Muscle layer of duodenum (tissue), 2 donors: ENCODE measurements at regions not wholly inside any gene's neighbourhood (a gene's known extent, or its start where the extent isn't known, plus 50 kb on each side); places are given as distances from the start of the nearest gene placed in this dataset.

Source experiments
- H3K27ac ChIP-seq: one replicate; pipeline ENCODE4 v1.7.0; 2013; ENCODE audit warnings: mild to moderate bottlenecking, low read length
- H3K27me3 ChIP-seq: one replicate; pipeline ENCODE4 v1.7.0; 2013; ENCODE audit warnings: low read depth, mild to moderate bottlenecking, control low read depth, low read length
- H3K36me3 ChIP-seq, 2 donors: one replicate each; pipeline ENCODE4 v1.7.0; 2013; ENCODE audit warnings: low read length in 2 of 2, control low read depth in 1 of 2, mild to moderate bottlenecking in 1 of 2; ENCODE audit not compliant: insufficient read depth in 2 of 2, control insufficient read depth in 1 of 2
- H3K4me1 ChIP-seq, 2 donors: one replicate each; pipeline ENCODE4 v1.7.0; 2013; ENCODE audit warnings: low read length in 2 of 2, mild to moderate bottlenecking in 2 of 2, control low read depth in 1 of 2, moderate library complexity in 1 of 2; ENCODE audit not compliant: insufficient read depth in 2 of 2, control insufficient read depth in 1 of 2
- H3K4me3 ChIP-seq, 2 donors: one replicate each; pipeline ENCODE4 v1.7.0; 2013; ENCODE audit warnings: low read length in 2 of 2, low read depth in 1 of 2, mild to moderate bottlenecking in 1 of 2
- H3K9me3 ChIP-seq, 2 donors: one replicate each; pipeline ENCODE4 v1.7.0; 2013; ENCODE audit warnings: low read length in 2 of 2, control low read depth in 1 of 2, mild to moderate bottlenecking in 1 of 2; ENCODE audit not compliant: control insufficient read depth in 1 of 2
- donor health status: healthy.

DNA sequence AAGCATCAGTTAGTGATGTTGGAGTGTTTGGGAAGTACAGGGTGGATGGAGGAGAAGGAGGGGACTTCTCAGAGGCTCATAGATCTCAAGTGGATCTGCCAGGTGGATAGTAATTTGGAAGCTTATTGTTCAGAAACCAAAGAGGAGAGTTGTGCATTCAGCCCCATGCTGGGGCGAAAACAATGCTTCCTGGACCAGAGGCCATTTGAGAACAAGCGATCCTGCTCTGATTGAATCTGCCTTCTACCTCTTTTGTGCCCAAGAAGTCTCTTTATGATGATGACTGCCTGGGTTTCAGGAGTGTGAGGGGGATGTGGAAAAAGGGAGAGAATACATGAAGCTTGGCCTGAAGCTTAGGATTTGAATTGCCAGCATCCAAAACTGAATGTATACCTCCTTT, 110.8 kb upstream of the SRRM4 start:
- no peak overlapping the region for H3K27ac ChIP-seq
- H3K4me3 ChIP-seq = no peak overlapping the region
- no peaks in the 10 kb centered on the region for H3K4me1 ChIP-seq
- H3K9me3 ChIP-seq = no peaks in the 10 kb centered on the region
- no peaks in the 10 kb centered on the region for H3K36me3 ChIP-seq
- no peaks in the 10 kb centered on the region for H3K27me3 ChIP-seq

DNA sequence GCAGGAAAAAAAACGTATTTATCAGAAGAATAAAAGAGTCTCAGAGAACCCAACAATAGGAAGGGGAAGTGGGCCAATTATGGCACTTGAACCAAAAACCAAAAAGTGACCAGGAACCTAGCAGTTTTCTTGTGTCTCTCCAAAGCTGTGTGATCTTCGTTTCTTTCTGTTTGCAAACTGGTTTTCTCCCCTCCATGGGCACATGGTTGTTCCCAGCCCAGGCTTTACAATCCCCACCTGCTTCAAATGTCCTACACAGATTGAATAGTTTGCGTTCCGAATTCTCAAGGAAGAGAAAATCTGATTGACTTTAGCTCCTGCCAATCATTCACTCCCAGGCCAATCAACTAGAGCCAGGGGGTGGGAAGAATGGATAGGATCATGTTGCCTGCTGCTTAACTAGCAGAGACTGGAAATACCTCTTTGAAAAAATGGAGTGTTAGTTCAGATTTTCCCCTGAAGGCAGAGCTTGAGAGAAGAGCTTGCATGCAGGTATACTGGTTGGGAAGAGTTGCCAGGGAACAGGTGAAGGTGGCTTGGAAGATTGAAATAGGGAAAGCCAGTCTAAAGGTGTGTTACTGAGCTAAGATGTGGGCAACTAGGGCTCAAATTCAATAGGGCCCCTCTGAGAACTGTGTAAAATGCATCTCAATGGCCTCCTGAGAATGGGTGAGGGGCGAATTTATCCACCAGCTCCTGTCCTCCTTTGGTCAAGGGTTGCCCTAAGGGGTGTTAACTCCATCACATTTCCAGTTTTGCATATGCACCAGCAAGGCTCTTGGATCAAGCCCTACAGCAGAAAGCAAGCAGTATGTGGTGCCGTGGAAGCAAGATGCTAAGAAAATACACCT, 106.4 kb upstream of the SRRM4 start:
- H3K4me1 ChIP-seq = no peaks in the 10 kb centered on the region
- H3K27me3 ChIP-seq = no peaks in the 10 kb centered on the region
- no peak overlapping the region for H3K4me3 ChIP-seq
- no peak overlapping the region for H3K27ac ChIP-seq
- H3K9me3 ChIP-seq = no peaks in the 10 kb centered on the region
- no peaks in the 10 kb centered on the region for H3K36me3 ChIP-seq

DNA sequence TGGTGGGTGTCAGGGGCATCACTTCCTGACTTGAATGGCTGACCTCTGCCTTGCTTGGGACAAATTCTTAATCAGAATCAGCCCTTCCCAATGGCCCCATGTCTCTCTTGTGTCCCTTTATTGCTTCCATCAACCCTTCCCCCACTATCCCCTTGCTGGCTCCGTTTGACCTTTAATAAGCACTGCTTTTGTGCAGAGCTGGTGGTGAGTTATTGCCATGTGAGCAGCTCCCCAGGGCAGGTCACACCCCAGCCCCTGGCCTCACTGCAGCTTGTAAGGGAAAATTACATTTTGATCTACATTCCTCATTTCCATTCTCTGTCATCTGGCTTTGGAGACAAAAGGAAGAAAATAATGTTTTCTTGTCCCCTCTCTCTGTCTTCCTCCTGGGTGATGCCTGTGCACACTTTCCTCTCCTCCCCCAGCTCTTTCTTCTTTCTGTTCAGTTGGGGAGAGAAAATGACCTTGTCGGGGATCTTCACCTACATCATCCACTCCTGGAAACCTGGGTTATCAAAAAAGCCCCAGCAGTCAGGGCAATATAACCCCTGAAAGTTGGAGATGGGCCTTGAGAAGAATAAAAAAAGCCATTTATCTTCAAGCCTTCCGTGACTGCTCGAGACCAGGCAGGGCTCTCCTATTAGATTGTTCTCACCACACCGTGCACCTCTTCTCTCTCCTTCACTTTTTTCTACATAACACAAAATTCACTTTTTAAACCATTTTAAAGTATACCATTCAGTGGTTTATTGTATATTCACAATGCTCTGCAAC, 100.4 kb upstream of the SRRM4 start:
- Histone ChIP-seq H3K27me3 (no peaks in the 10 kb centered on the region), H3K9me3 (no peaks in the 10 kb centered on the region), H3K27ac (no peak overlapping the region), H3K36me3 (no peaks in the 10 kb centered on the region), H3K4me3 (no peak overlapping the region), H3K4me1 (no peaks in the 10 kb centered on the region)

DNA sequence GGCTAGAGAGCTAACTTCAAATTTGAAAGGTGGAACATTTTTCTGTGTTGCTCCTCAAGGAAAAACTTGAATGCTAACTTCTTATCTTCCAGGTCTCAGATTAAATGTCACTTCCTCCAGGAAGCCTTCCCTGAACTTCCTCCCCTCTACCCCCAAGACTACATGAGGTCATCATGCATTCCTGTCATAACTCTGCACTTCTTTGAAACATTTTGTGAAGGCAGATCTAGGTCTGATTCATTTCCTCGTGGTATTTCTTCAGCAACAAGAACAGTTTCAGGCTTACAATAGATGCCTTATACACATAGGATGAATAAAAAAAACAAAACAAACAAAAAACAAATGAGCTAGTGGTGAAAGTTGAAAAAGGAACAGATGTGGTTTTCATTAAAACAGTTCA, 97.1 kb upstream of the SRRM4 start:
- Histone ChIP-seq H3K36me3 (no peaks in the 10 kb centered on the region), H3K4me3 (no peak overlapping the region), H3K4me1 (no peaks in the 10 kb centered on the region), H3K27me3 (no peaks in the 10 kb centered on the region), H3K9me3 (no peaks in the 10 kb centered on the region), H3K27ac (no peak overlapping the region)

DNA sequence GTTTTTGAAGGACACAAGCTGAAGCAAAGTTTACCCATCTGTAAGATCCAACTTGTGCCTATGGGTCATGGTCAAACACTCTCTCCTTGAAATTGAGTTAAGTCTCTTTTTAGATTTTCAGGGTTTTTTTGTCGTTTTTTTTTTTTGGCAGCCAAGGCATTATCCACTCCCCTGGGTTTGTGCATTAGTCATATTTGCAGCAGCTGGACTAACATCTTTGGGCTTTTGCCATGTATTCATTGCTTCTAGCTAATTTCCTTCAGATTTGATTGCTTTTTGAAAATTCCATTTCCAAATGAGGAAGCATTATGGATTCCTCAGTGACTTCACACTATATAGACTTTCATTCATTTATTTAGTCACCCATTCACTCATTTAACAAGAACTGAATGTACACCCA, 80.3 kb upstream of the SRRM4 start:
- Histone ChIP-seq H3K4me3 (no peak overlapping the region), H3K36me3 (no peaks in the 10 kb centered on the region), H3K27me3 (no peaks in the 10 kb centered on the region), H3K27ac (no peak overlapping the region), H3K4me1 (no peaks in the 10 kb centered on the region), H3K9me3 (no peaks in the 10 kb centered on the region)

DNA sequence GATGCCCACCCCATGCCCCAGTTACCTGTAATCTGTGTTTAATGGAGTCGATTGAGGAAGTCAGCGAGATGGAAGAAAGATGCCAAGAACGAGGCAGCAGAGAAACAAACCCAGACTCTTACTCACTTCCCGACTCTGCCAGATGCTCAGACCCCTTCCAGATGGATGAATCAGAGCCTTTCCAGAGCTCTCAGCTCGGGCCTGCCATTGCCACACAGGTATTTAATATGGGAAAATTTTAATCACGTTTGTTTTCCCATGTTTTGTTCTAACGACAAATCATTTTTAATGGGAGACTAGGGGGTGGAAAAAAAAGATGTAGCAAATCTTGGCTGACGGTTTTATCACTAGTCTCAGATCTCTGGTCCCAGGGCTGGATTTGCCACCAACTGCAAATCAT, 72.5 kb upstream of the SRRM4 start:
- H3K27me3 ChIP-seq = no peaks in the 10 kb centered on the region
- H3K9me3 ChIP-seq = no peaks in the 10 kb centered on the region
- H3K4me1 ChIP-seq = no peaks in the 10 kb centered on the region
- H3K36me3 ChIP-seq = no peaks in the 10 kb centered on the region
- H3K4me3 ChIP-seq = no peak overlapping the region
- H3K27ac ChIP-seq = no peak overlapping the region

DNA sequence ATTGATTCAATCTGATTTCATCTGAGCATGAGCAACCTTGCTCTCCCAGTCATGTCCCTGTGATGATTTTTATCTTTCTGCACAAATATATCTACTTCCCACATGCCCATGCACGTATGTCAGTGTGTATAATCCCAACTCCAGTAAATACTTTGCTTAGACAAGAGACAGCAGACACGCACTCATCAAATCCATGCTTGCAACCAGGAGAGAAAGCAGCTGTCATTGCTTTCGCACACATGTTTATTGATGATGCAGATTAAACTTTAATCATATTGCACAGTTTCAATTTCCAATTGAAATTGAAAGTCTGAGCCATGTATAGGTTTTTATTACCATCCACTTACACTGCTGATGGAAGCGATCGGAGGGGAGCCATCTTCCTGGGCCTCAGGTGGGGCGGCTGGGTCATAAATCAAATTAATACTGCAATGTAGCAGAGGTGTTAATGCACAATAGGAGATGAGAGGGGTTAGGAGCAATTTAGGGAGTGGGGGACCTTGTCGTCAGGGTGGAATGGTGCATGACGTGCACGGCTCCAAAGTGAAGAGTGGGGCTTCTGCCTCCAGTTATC, 68.6 kb upstream of the SRRM4 start:
- Histone ChIP-seq H3K4me1 (no peaks in the 10 kb centered on the region), H3K27ac (no peak overlapping the region), H3K4me3 (no peak overlapping the region), H3K27me3 (no peaks in the 10 kb centered on the region), H3K9me3 (no peaks in the 10 kb centered on the region), H3K36me3 (no peaks in the 10 kb centered on the region)

DNA sequence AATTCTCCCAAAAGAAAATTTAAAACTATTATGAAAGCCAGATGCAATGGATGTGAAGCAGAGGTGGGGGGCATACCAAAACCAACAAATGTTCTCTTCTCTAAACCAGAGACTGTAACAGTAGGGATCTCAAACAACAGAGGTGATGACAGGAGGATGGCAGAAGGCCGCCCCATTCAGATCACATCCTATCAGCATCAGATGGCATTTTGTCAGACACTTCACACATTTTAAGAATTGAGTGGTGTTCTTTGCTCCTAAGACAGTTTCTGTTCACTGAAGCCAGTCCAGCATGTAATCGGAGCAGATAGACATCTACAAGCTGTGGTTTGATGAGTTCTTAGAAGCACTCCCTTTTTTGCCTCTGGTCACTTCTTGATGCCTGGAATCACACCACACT, 59.6 kb upstream of the SRRM4 start:
- Histone ChIP-seq H3K27me3 (no peaks in the 10 kb centered on the region), H3K4me3 (no peak overlapping the region)

DNA sequence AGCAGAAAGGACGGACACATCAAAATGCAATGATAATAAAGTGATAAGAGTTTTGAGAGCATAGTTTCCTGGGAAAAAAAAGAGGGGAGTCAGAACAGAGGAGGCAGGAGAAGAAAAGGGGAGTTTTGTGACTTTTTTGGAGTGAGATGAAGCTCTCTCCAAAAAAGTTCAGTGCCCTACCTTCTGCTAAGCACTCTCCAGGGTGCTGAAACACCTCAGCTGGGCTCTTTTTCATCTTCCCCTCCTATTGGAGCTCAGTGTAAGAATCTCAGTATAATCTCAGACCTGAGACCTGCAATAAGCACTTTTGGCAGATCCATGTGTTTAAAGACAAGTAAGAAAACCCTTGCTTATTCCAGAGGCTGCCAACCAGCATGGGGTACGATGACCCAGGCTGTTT, 58.9 kb upstream of the SRRM4 start:
- Histone ChIP-seq H3K9me3 (no peaks in the 10 kb centered on the region), H3K27me3 (no peaks in the 10 kb centered on the region), H3K4me3 (no peak overlapping the region), H3K27ac (no peak overlapping the region), H3K4me1 (no peaks in the 10 kb centered on the region), H3K36me3 (no peaks in the 10 kb centered on the region)

More for the DNA sequence above, 59.6 kb upstream of the SRRM4 start:
- H3K9me3 ChIP-seq = no peaks in the 10 kb centered on the region
- no peaks in the 10 kb centered on the region for H3K36me3 ChIP-seq
- no peaks in the 10 kb centered on the region for H3K4me1 ChIP-seq
- H3K27ac ChIP-seq = no peak overlapping the region

DNA sequence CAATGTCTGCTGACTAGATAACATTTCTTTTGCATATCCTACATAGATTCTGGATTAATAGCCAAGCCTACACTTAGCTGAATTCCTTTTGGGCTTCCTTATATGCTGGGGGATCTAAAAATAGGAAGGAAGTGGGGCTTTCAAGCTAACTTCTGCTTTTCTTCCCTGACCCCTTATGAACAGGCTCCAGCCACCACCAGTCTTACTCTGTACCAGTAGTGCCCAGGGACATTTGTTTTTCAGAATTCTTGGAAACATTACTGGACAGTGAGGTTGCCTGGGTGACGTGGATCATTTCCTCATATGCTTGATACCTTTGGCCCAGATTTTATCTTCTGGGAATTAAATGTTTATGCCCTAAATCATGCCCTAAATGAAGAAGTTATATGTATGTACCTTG, 55.9 kb upstream of the SRRM4 start:
- no peaks in the 10 kb centered on the region for H3K4me1 ChIP-seq
- no peak overlapping the region for H3K4me3 ChIP-seq
- H3K9me3 ChIP-seq = no peaks in the 10 kb centered on the region
- no peaks in the 10 kb centered on the region for H3K36me3 ChIP-seq
- H3K27ac ChIP-seq = no peak overlapping the region
- H3K27me3 ChIP-seq = no peaks in the 10 kb centered on the region

DNA sequence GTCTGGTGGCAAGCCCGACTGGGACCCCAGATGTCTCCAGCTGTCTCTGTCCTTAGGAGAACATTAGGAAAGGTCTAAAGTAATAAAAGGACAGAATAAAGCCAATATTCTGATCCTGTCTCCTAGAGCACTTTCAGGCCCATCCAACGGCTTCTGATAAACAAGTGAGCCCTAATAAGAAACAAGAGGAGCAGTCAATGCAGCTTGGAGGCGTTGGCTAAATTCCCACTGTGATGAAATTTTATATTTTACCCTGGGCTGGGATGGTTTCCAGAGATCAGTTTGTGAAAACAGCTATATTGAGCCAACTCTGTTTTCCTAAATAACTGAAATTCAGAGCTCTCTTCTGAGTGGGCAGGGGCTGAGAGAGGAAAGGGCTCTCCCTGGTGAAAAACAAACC, 55.5 kb upstream of the SRRM4 start:
- no peaks in the 10 kb centered on the region for H3K9me3 ChIP-seq
- no peaks in the 10 kb centered on the region for H3K4me1 ChIP-seq
- H3K4me3 ChIP-seq = no peak overlapping the region
- H3K27ac ChIP-seq = no peak overlapping the region
- H3K36me3 ChIP-seq = no peaks in the 10 kb centered on the region
- H3K27me3 ChIP-seq = no peaks in the 10 kb centered on the region
